Transverse colon (tissue), 4 donors: ENCODE measurements at regions not wholly inside any gene's neighbourhood (a gene's known extent, or its start where the extent isn't known, plus 50 kb on each side); places are given as distances from the start of the nearest gene placed in this dataset.

Source experiments
- DNase-seq: peaks from one replicate; pipeline ENCODE4 v3.0.0-alpha.2; 2019
- H3K27ac ChIP-seq, 4 donors: fragments of 200-600 bp; sonication (generic); 2 replicates each; pipeline ENCODE4 v1.5.1; 2016 to 2018; ENCODE audit warnings: inconsistent platforms in 4 of 4
- H3K27me3 ChIP-seq: fragments of 200-600 bp; sonication (generic); 2 replicates; pipeline ENCODE4 v1.5.1; 2017; ENCODE audit warnings: inconsistent platforms
- H3K36me3 ChIP-seq, 4 donors: fragments of 200-600 bp; sonication (generic); 2 replicates each; pipeline ENCODE4 v1.5.1; 2017 to 2019; ENCODE audit warnings: inconsistent platforms in 4 of 4
- H3K4me1 ChIP-seq, 4 donors: fragments of 200-600 bp; sonication (generic); 2 replicates each; pipeline ENCODE4 v1.5.1; 2017 to 2020; ENCODE audit warnings: inconsistent platforms in 4 of 4
- H3K4me3 ChIP-seq, 4 donors: fragments of 200-600 bp; sonication (generic); 1 replicate in 1 of 4; 2 replicates in 3 of 4; pipeline versions ENCODE4 v1.5.1 to v1.6.1; 2017 to 2019; ENCODE audit warnings: inconsistent platforms in 4 of 4
- H3K9me3 ChIP-seq, 2 donors: fragments of 200-600 bp; sonication (generic); 2 replicates each; pipeline ENCODE4 v1.5.1; 2017 to 2019; ENCODE audit warnings: inconsistent platforms in 2 of 2
- EP300 ChIP-seq: sonication (generic); formaldehyde crosslinking; IDR thresholded peaks from one replicate; pipeline ENCODE4 v1.6.1; 2017; ENCODE audit warnings: antibody characterized with exemption, low read depth
- POLR2A ChIP-seq: fragments of 450-650 bp; IDR thresholded peaks from one replicate; pipeline ENCODE4 v1.6.1; 2016; ENCODE audit warnings: antibody characterized with exemption, mild to moderate bottlenecking, moderate library complexity
- POLR2AphosphoS5 ChIP-seq, 3 donors: sonication (generic); formaldehyde crosslinking; IDR thresholded peaks; one replicate each; pipeline ENCODE4 v1.6.1; 2016; ENCODE audit warnings: antibody characterized with exemption in 3 of 3
- WGBS, 2 donors: methylation state at CpG; one replicate each; pipeline ENCODE4 v1.1.5; 2018; ENCODE audit warnings: low coverage in 1 of 2; 5-methylcytosine and 5-hydroxymethylcytosine counted together
- in situ Hi-C, 4 donors: fragments of 200-750 bp; cut with MboI; loops; one replicate each; pipeline versions ENCODE4 v1.15.0 to v1.15.1; 2017; ENCODE audit warnings: low sequenced_read_pairs in 3 of 4, low pct_ligation_motif_present in 1 of 4, low pct_unique_long_range_greater_than_20kb in 1 of 4
- intact Hi-C: fragments of 100-400 bp; cut with DNase I; formaldehyde crosslinking; loops from one replicate; pipeline ENCODE4 v1.15.1; 2023; ENCODE audit warnings: low total_unique reads
- TF ChIP-seq, protein P1 (sequence below), 5 experiments: fragments of 200-600 bp in 3 of 5; fragments of 450-650 bp in 2 of 5; sonication (generic) in 3 of 5; IDR thresholded peaks; 1 replicate in 2 of 5; 2 replicates in 3 of 5; pipeline ENCODE4 v1.5.1; 2016 to 2017; ENCODE audit warnings: antibody characterized with exemption in 5 of 5, inconsistent platforms in 3 of 5, mild to moderate bottlenecking in 2 of 5, moderate library complexity in 1 of 5

DNA sequence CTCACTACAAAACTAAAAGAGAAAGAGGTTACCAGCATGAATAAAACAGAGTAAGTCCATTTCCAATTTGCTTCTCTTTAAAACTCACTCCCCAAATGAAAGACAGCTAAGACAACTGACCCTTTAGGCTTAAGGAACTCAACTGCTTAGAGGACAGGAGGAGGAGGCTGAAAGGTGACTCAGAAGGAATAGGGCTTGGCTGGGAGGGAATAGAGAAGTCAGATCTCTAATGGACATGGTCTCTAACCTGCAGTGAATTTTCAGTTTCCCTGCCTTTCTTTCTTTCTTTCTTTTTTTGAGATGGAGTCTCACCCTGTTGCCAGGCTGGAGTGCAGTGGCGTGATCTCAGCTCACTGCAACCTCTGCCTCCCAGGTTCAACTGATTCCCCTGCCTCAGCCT, 261.8 kb upstream of the CLINT1 start:
- in situ Hi-C loops = no loop called here
- WGBS, 2 donors = 96 to 100% methylated on average over 1 of the region's 1 CpG
- Histone ChIP-seq H3K4me3 (no peak overlapping the region), H3K27me3 (no peaks in the 10 kb centered on the region), H3K27ac (no peak overlapping the region), H3K9me3 (no peaks in the 10 kb centered on the region), H3K4me1 (no peaks in the 10 kb centered on the region), H3K36me3 (no peaks in the 10 kb centered on the region)
- TF ChIP-seq POLR2A = no peak
- TF ChIP-seq POLR2AphosphoS5 (IDR thresholded peaks at IDR 0.05) = no peak
- intact Hi-C loops = no loop called here
- no peak for DNase-seq

DNA sequence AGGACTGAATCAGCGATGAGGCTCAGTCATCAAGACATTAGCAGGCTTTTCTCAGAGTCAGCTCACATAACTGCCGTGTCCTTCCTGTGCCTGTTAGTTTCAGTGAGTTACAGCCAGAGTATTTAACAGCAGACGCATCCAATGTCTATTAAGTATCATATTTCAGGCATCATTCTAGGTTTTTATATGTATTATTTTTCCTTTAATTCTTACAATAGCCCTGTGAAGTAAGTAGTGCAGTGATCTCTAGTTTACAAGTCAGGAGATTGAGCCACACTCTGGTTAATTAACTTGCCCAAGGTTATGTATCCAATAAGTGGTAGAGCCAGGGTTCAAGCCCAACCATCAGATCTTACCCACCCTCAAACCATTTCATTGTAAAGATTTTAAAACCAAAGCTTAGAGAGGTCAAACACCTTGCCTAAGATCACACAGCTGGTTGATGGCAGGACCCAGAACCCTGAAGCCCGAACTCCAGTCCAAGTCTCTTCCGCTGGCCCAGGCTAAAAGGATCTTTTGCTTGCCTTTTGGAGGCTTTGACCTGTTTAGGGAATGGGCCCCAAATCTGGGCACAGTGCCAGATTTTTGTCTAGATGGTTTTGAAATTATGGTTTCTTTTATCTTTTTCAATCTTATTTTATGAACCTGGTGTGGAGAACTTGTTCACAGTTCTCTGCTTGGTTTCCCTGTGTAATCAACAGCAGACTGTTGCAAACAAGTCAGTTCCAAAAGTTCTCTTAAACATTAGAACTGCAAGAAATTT, 261.2 kb upstream of the CLINT1 start:
- in situ Hi-C loops = no loop called here

DNA sequence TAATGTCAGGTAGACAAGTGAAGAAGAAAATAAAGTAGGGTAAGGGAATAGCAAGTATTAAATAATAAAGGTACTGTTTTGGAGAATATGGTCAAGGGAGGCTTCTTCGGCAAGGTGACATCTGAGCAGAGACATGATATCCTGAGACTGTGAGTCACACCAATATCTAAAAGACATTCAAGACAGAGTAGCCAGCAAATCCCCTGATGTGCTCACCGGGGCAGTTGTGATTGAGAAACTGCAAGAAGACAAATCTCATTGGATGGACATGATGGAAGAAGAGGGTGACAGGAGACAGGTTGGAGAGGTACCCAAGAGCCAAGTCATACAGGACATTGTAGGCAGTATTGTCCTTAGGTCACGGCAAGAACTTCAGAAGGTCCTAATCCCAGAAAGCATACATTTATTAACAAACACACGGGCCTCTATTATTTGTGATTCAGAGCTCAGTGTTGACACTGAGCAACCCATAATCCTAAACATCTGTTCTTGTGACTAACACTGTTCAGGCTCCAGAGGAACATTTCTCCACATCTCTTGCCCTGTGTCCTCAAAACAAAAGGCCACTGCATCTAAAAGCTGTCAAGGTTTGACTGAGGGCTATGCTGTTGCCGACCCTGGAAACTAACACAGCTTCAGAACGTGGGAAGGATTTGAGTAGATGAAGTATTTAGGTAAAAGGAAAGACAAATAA, 258.7 kb upstream of the CLINT1 start:
- WGBS, 2 donors = 81 to 85% methylated on average over 3 to 6 of the region's 6 CpGs
- Histone ChIP-seq H3K36me3 (no peaks in the 10 kb centered on the region), H3K9me3 (no peaks in the 10 kb centered on the region), H3K27me3 (peaks cover 4% of the 10 kb centered on the region), H3K4me3 (no peak overlapping the region), H3K27ac (no peak overlapping the region), H3K4me1 (no peaks in the 10 kb centered on the region)
- in situ Hi-C loops (no loop called here), intact Hi-C loops (no loop called here)
- DNase-seq = no peak
- TF ChIP-seq POLR2A (no peak), EP300 (no peak), POLR2AphosphoS5 (IDR thresholded peaks at IDR 0.05) (no peak)
- TF ChIP-seq, protein P1, sequence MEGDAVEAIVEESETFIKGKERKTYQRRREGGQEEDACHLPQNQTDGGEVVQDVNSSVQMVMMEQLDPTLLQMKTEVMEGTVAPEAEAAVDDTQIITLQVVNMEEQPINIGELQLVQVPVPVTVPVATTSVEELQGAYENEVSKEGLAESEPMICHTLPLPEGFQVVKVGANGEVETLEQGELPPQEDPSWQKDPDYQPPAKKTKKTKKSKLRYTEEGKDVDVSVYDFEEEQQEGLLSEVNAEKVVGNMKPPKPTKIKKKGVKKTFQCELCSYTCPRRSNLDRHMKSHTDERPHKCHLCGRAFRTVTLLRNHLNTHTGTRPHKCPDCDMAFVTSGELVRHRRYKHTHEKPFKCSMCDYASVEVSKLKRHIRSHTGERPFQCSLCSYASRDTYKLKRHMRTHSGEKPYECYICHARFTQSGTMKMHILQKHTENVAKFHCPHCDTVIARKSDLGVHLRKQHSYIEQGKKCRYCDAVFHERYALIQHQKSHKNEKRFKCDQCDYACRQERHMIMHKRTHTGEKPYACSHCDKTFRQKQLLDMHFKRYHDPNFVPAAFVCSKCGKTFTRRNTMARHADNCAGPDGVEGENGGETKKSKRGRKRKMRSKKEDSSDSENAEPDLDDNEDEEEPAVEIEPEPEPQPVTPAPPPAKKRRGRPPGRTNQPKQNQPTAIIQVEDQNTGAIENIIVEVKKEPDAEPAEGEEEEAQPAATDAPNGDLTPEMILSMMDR (IDR thresholded peaks at IDR 0.05) = no peak

More for the DNA sequence above, 261.2 kb upstream of the CLINT1 start:
- 67 to 76% methylated on average over 3 to 5 of the region's 5 CpGs for WGBS, 2 donors
- Histone ChIP-seq H3K4me3 (no peak overlapping the region), H3K9me3 (no peaks in the 10 kb centered on the region), H3K27ac (no peak overlapping the region), H3K36me3 (no peaks in the 10 kb centered on the region), H3K4me1 (no peaks in the 10 kb centered on the region), H3K27me3 (no peaks in the 10 kb centered on the region)
- no peak for TF ChIP-seq POLR2AphosphoS5 (IDR thresholded peaks at IDR 0.05)
- TF ChIP-seq POLR2A = no peak
- TF ChIP-seq, protein P1 (IDR thresholded peaks at IDR 0.05) = no peak
- TF ChIP-seq EP300 = no peak
- intact Hi-C loops = no loop called here
- DNase-seq = no peak

DNA sequence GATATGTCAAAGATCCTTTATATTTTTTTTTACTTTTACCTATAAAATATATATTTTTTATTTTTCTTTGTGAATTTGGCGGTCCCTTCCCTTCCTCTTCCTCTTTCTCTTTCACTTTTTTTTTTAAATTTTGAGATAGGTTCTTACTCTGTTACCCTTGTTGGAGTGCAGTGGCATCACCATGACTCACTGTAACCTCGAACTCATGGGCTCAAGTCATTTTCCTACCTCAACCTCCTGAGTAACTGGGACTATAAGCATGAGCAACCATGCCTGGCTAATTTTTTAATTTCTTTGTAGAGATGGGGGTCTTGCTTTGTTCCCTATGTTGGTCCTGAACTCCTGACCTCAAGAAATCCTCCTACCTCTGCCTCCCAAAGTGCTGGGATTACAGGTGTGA, 258.0 kb upstream of the CLINT1 start:
- Histone ChIP-seq H3K9me3 (no peaks in the 10 kb centered on the region), H3K36me3 (no peaks in the 10 kb centered on the region), H3K27ac (no peak overlapping the region), H3K4me1 (no peaks in the 10 kb centered on the region), H3K4me3 (no peak overlapping the region), H3K27me3 (peaks cover 4% of the 10 kb centered on the region)
- TF ChIP-seq, protein P1 (IDR thresholded peaks at IDR 0.05) = no peak
- no peak for TF ChIP-seq POLR2AphosphoS5 (IDR thresholded peaks at IDR 0.05)
- TF ChIP-seq POLR2A = no peak
- no peak for TF ChIP-seq EP300
- 78 to 89% methylated on average over 1 to 2 of the region's 2 CpGs for WGBS, 2 donors
- no peak for DNase-seq
- intact Hi-C loops (no loop called here), in situ Hi-C loops (no loop called here)
